ENCODE measurements at regions not wholly inside any gene's neighbourhood (a gene's known extent, or its start where the extent isn't known, plus 50 kb on each side); places are given as distances from the start of the nearest gene placed in this dataset.
"Not testable (repeated sequence)": the region's sequence is repeated elsewhere in the genome, so short reads cannot be mapped to it uniquely, and the experiment has no call there.

GRCh38 chr4:188372058-188372457, 232.8 kb downstream of the TRIML1 start:
- no peak for TF ChIP-seq CTCF (IDR thresholded peaks at IDR 0.05; ENCODE audit: insufficient read depth, low read length, missing control alignments)
- peak; percentile 7 for DNase-seq (ENCODE audit: low read depth, low spot score)
- ChIA-PET CTCF (no interaction called here), POLR2A (no interaction called here)
- no peak overlapping the region for H3K4me3 ChIP-seq (ENCODE audit: low read depth, low read length)

- TF ChIP-seq CTCF (IDR thresholded peaks at IDR 0.05; ENCODE audit: insufficient read depth, low read length, missing control alignments) = no peak
- no peak overlapping the region for H3K4me3 ChIP-seq (ENCODE audit: low read depth, low read length)
- POLR2A ChIA-PET = no interaction called here
- CTCF ChIA-PET = no interaction called here
- DNase-seq (ENCODE audit: low read depth, low spot score) = no peak
Observed at GRCh38 chr4:188372829-188373228, 233.6 kb downstream of the TRIML1 start.

- H3K4me3 ChIP-seq (ENCODE audit: low read depth, low read length) = no peak overlapping the region
- ChIA-PET CTCF (no interaction called here), POLR2A (no interaction called here)
- no peak for DNase-seq (ENCODE audit: low read depth, low spot score)
- TF ChIP-seq CTCF (IDR thresholded peaks at IDR 0.05; ENCODE audit: insufficient read depth, low read length, missing control alignments) = no peak
Observed at GRCh38 chr4:188374871-188375270, 235.6 kb downstream of the TRIML1 start.

- DNase-seq (ENCODE audit: low read depth, low spot score) = no peak
- H3K4me3 ChIP-seq (ENCODE audit: low read depth, low read length) = no peak overlapping the region
- POLR2A ChIA-PET = no interaction called here
- TF ChIP-seq CTCF (IDR thresholded peaks at IDR 0.05; ENCODE audit: insufficient read depth, low read length, missing control alignments) = no peak
- CTCF ChIA-PET = no interaction called here
Observed at GRCh38 chr4:188377816-188378215, 238.6 kb downstream of the TRIML1 start.

- DNase-seq (ENCODE audit: low read depth, low spot score) = no peak
- no peak for TF ChIP-seq CTCF (IDR thresholded peaks at IDR 0.05; ENCODE audit: insufficient read depth, low read length, missing control alignments)
- POLR2A ChIA-PET = no interaction called here
- CTCF ChIA-PET = no interaction called here
- no peak overlapping the region for H3K4me3 ChIP-seq (ENCODE audit: low read depth, low read length)
Observed at GRCh38 chr4:188383180-188383579, 243.9 kb downstream of the TRIML1 start.

- TF ChIP-seq CTCF (IDR thresholded peaks at IDR 0.05; ENCODE audit: insufficient read depth, low read length, missing control alignments) = no peak
- ChIA-PET POLR2A (no interaction called here), CTCF (no interaction called here)
- H3K4me3 ChIP-seq (ENCODE audit: low read depth, low read length) = no peak overlapping the region
- DNase-seq (ENCODE audit: low read depth, low spot score) = peak; percentile 9
Observed at GRCh38 chr4:188387179-188387791, 248.0 kb downstream of the TRIML1 start.

GRCh38 chr4:188391349-188391748, 252.1 kb downstream of the TRIML1 start:
- POLR2A ChIA-PET; DNase-seq (ENCODE audit: low read depth, low spot score); CTCF ChIA-PET; H3K4me3 ChIP-seq (ENCODE audit: low read depth, low read length): not testable (repeated sequence)
